AG08396 (cell line): ENCODE measurements at regions not wholly inside any gene's neighbourhood (a gene's known extent, or its start where the extent isn't known, plus 50 kb on each side); places are given as distances from the start of the nearest gene placed in this dataset.
A peak's percentile ranks its signal among the peaks of the same experiment; 100 is the strongest.

ENCODE experiments used
- DNase-seq: peaks from one replicate; pipeline ENCODE4 v3.0.0; 2012; ENCODE audit warnings: low spot score, mixed read lengths

- peak; percentile 28 for DNase-seq
Observed at GRCh38 chr4:177108708-177109107, 201.0 kb upstream of the NEIL3 start.

GRCh38 chr4:177109769-177110168, 199.9 kb upstream of the NEIL3 start:
- DNase-seq = no peak

DNA sequence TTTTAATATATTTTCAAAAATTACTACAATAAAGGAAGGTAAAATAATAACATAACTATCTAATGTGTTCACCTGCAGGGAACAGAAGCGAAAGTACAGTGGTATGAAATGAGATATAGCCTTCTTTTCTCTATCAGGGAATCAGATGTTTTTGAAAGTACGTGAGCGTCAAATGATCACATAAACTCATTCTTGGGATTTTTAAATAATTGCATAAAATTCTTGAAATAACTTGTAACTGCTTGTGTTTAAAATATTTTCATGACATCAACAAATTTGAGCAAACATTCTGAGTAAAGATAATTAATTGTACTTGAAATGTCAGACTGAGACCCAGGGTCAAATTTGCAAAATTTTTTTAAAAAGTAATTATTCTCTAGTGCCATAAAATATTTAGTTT, 193.5 kb upstream of the NEIL3 start:
- DNase-seq = no peak

GRCh38 chr4:177117256-177117655, 192.4 kb upstream of the NEIL3 start:
- no peak for DNase-seq

DNA sequence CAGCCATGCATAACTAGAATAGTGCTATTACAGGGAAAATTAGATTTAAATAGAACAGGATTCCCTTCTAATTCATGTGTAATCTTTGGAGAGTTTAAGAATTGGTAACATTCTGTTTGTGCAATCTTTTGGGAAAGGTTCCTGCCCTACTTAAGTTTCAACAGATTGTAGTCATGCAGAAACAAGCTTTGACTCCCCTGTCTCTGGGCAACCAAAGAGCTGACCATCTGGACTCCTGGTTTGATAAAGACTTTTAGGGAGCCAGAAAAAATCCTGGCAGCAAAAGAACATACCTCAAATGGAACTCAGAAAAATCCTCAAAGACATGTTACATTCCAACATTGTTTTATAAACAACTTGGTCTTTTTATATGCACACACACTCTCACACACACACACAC, 191.1 kb upstream of the NEIL3 start:
- DNase-seq = peak; percentile 67

GRCh38 chr4:177119021-177119471, 190.6 kb upstream of the NEIL3 start:
- DNase-seq = no peak

GRCh38 chr4:177119691-177120090, 190.0 kb upstream of the NEIL3 start:
- no peak for DNase-seq

GRCh38 chr4:177123811-177124210, 185.9 kb upstream of the NEIL3 start:
- no peak for DNase-seq

GRCh38 chr4:177124349-177125064, 185.2 kb upstream of the NEIL3 start:
- no peak for DNase-seq

- no peak for DNase-seq
Observed at GRCh38 chr4:177125656-177126055, 184.0 kb upstream of the NEIL3 start.

GRCh38 chr4:177127658-177128057, 182.0 kb upstream of the NEIL3 start:
- no peak for DNase-seq

DNA sequence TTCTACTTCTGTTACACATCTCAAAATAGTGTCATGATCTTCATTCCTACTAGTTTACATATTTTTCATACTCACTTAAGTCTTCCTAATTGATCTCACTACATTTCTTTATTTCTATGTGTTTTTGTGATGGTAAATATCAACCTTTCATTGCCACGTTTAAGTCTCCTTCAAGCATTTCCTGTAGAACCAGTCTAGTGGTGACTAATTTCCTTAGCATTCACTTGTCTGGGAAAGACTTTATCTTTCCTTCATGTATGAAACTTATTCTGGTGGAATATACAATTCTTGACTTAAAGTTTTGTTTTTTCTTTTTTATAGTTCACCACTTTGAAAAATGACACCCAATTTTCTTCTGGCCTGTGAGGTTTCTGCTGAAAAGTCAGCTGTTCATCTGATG, 181.4 kb upstream of the NEIL3 start:
- DNase-seq = no peak

- no peak for DNase-seq
Observed at GRCh38 chr4:177131736-177132135, 177.9 kb upstream of the NEIL3 start.

- DNase-seq = no peak
Observed at GRCh38 chr4:177147668-177148067, 162.0 kb upstream of the NEIL3 start.

DNA sequence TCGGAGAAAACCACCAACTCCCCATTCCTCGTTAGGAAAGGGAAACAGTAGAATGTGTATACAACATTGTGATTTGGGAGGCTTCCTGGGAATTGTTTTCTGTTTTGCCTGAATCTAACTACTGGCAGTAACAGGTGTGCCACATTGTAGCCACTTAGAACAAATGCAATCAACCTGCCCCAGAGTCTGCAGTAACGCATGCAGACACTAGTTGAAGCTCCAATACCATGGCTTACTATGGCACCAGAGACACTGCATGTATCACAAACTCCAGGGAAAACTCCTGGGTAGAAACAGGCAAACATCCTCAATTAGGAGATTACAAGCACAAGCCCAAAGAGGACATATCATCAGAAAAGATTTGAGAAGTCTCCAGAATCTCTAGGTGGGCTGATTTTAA, 154.2 kb upstream of the NEIL3 start:
- DNase-seq = no peak

GRCh38 chr4:177159600-177159999, 150.1 kb upstream of the NEIL3 start:
- DNase-seq = no peak

GRCh38 chr4:177161781-177162180, 147.9 kb upstream of the NEIL3 start:
- no peak for DNase-seq

- no peak for DNase-seq
Observed at GRCh38 chr4:177163532-177163931, 146.1 kb upstream of the NEIL3 start.

DNA sequence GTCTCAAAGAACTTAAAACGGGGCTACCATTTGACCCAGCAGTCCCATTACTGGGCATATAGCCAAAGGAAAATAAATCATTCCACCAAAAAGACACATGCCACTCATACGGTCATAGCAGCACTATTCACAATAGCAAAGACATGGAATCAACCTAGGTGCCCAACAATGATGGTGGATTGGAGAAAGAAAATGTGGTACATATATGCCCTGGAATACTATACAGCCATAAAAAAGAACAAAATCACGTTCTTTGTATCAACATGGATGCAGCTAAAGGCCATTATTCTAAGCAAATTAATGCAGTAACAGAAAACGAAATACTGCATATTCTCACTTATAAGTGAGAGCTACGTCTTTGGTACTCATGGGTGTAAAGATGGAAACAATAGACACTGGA, 138.1 kb upstream of the NEIL3 start:
- DNase-seq = no peak

- no peak for DNase-seq
Observed at GRCh38 chr4:177175473-177175872, 134.2 kb upstream of the NEIL3 start.

DNA sequence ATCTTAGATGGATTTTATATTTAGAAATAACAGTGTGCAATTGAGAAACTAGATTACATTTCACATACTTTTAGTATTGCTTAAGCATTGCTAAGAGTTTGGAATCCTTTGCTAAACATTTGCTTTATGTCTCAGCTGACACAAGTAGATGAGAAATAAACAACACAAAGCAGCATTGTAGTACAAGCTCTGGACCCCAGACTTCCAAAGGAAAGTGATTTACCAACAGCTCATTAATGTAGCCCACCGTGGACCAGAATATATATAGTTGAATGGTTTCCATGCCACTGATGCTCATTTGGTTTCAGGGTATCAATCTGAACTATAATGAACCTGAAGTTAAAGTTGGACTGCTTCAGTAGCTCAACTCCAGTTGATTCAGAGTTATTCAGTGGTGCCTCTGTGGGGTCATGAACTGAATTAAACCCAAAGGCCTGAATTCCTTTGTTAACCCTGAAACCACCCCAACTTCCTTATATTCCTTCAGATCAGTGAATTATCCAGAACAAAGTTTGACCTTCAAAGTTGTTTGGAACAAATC, 132.1 kb upstream of the NEIL3 start:
- DNase-seq = peak; percentile 34

- no peak for DNase-seq
Observed at GRCh38 chr4:177178246-177178645, 131.4 kb upstream of the NEIL3 start.

GRCh38 chr4:177182166-177182565, 127.5 kb upstream of the NEIL3 start:
- no peak for DNase-seq

DNA sequence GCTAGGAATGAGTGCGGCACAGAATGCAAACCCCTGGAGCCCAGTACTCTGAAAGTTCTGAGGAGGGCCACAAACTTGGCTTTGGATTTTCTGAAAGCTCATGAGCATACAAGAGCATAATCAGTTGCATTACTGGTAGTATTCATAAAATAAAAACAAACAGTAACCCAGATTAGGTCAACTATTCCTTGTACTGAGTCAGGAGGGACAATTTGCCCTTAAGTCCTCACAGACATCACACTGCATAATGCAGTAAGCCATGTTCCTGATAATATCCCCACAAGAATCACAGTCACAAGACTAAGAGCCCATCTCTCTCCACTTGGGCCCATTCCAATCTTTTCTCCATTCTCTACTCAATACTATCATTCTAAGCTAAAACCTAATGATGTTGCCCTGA, 126.9 kb upstream of the NEIL3 start:
- no peak for DNase-seq
